H1 (cell line): ENCODE measurements at regions not wholly inside any gene's neighbourhood (a gene's known extent, or its start where the extent isn't known, plus 50 kb on each side); places are given as distances from the start of the nearest gene placed in this dataset.

Experiments
- ATF3 ChIP-seq: IDR thresholded peaks from 2 replicates; pipeline ENCODE4 v1.6.1; 2011; ENCODE audit warnings: low read depth, mild to moderate bottlenecking, low read length; ENCODE audit not compliant: insufficient read depth
- CHD7 ChIP-seq: fragments of 300-600 bp; sonication (generic); IDR thresholded peaks from 2 replicates; pipeline ENCODE4 v1.7.1; 2012; ENCODE audit warnings: low read length, moderate library complexity, mild to moderate bottlenecking, inconsistent platforms; ENCODE audit not compliant: insufficient replicate concordance
- KDM4A ChIP-seq: IDR thresholded peaks from one replicate; pipeline ENCODE4 v1.7.1; 2012; ENCODE audit warnings: low read depth, mild to moderate bottlenecking, moderate library complexity, low read length, inconsistent platforms; ENCODE audit not compliant: severe bottlenecking
- NRF1 ChIP-seq: IDR thresholded peaks from 2 replicates; pipeline ENCODE4 v1.6.1; 2011; ENCODE audit warnings: mild to moderate bottlenecking, low read depth, low read length, improper control_type of control experiment
- SAP30 ChIP-seq: fragments of 300-600 bp; sonication (generic); IDR thresholded peaks from 2 replicates; pipeline ENCODE4 v1.7.1; 2012; ENCODE audit warnings: low read length, moderate library complexity, mild to moderate bottlenecking, inconsistent platforms; ENCODE audit not compliant: insufficient read depth, insufficient replicate concordance
- SIN3A ChIP-seq, 2 experiments: IDR thresholded peaks in 1 of 2; conservative IDR thresholded peaks in 1 of 2; 2 replicates each; pipeline ENCODE4 v1.6.1; 2011 to 2012; ENCODE audit warnings: low read length in 2 of 2, improper control_type of control experiment in 1 of 2, low read depth in 1 of 2, mild to moderate bottlenecking in 1 of 2
- SIRT6 ChIP-seq: IDR thresholded peaks from one replicate; pipeline ENCODE4 v1.7.1; 2012; ENCODE audit warnings: low read length, inconsistent platforms
- TAF1 ChIP-seq: IDR thresholded peaks from 2 replicates; pipeline ENCODE4 v1.6.1; 2011; ENCODE audit warnings: mild to moderate bottlenecking, low read depth, low read length
- TEAD4 ChIP-seq: IDR thresholded peaks from 2 replicates; pipeline ENCODE4 v1.6.1; 2012; ENCODE audit warnings: low read depth, low read length, inconsistent platforms, mixed read lengths
- USF2 ChIP-seq: IDR thresholded peaks from 2 replicates; pipeline ENCODE4 v1.6.1; 2011; ENCODE audit warnings: low read length, improper control_type of control experiment

GRCh38 chr16:62676306-62676705 lies 640.1 kb upstream of the CDH8 start (continued):
- no peak for TF ChIP-seq CHD7
- no peak for TF ChIP-seq TAF1
- TF ChIP-seq USF2: no peak
- no peak for TF ChIP-seq SAP30
- no peak for TF ChIP-seq TEAD4
- TF ChIP-seq ATF3: no peak
- TF ChIP-seq SIN3A (conservative IDR thresholded peaks at IDR 0.05 in 1 of 2, IDR thresholded peaks at IDR 0.05 in 1 of 2; ENCODE audit: low read depth in 1 of 2, low read length in 2 of 2): no peak
- TF ChIP-seq NRF1: no peak
- no peak for TF ChIP-seq KDM4A
- no peak for TF ChIP-seq SIRT6
